ENCODE measurements at regions not wholly inside any gene's neighbourhood (a gene's known extent, or its start where the extent isn't known, plus 50 kb on each side); places are given as distances from the start of the nearest gene placed in this dataset.
"Not testable (repeated sequence)": the region's sequence is repeated elsewhere in the genome, so short reads cannot be mapped to it uniquely, and the experiment has no call there.

GRCh38 chr6:85191656-85192055 is 258.2 kb upstream of the NT5E start:
- DNase-seq, result no peak

- no peak for DNase-seq
Observed at GRCh38 chr6:85186546-85187175, 263.2 kb upstream of the NT5E start.

- no peak for DNase-seq
Observed at GRCh38 chr6:85185977-85186376, 263.9 kb upstream of the NT5E start.

GRCh38 chr6:85183841-85184240 is 266.0 kb upstream of the NT5E start:
- no peak for DNase-seq

GRCh38 chr6:85172705-85173104 is 277.2 kb upstream of the NT5E start:
- DNase-seq, result no peak

GRCh38 chr6:85172161-85172560 is 277.7 kb upstream of the NT5E start:
- DNase-seq, result no peak

- DNase-seq, result no peak
Observed at GRCh38 chr6:85169189-85169588, 280.7 kb upstream of the NT5E start.

GRCh38 chr6:85168146-85168545 is 281.7 kb upstream of the NT5E start:
- DNase-seq, result no peak

- DNase-seq, result no peak
Observed at GRCh38 chr6:85166114-85166741, 283.7 kb upstream of the NT5E start.

GRCh38 chr6:85163156-85164080 is 286.5 kb upstream of the NT5E start:
- DNase-seq, result peak; percentile 14

GRCh38 chr6:85157311-85157710 is 292.6 kb upstream of the NT5E start:
- DNase-seq, result no peak

GRCh38 chr6:85143676-85144075 is 306.2 kb upstream of the NT5E start:
- DNase-seq, result no peak

GRCh38 chr6:85137865-85138264 is 312.0 kb upstream of the NT5E start:
- DNase-seq, result no peak

- no peak for DNase-seq
Observed at GRCh38 chr6:85136310-85136709, 313.6 kb upstream of the NT5E start.

GRCh38 chr6:85135376-85136094 is 314.3 kb upstream of the NT5E start:
- no peak for DNase-seq

- DNase-seq, result no peak
Observed at GRCh38 chr6:85134172-85134571, 315.7 kb upstream of the NT5E start.

GRCh38 chr6:85132091-85132490 is 317.8 kb upstream of the NT5E start:
- DNase-seq, result no peak

- no peak for DNase-seq
Observed at GRCh38 chr6:85130743-85131142, 319.1 kb upstream of the NT5E start.

- no peak for DNase-seq
Observed at GRCh38 chr6:85129881-85130280, 320.0 kb upstream of the NT5E start.

GRCh38 chr6:85128781-85129180 is 321.1 kb upstream of the NT5E start:
- DNase-seq, result no peak

GRCh38 chr6:85128256-85128655 is 321.6 kb upstream of the NT5E start:
- not testable (repeated sequence) for DNase-seq

- DNase-seq, result no peak
Observed at GRCh38 chr6:85127696-85128243, 322.1 kb upstream of the NT5E start.

GRCh38 chr6:85127168-85127498 is 322.8 kb upstream of the NT5E start:
- DNase-seq, result no peak
